ENCODE measurements at regions not wholly inside any gene's neighbourhood (a gene's known extent, or its start where the extent isn't known, plus 50 kb on each side); places are given as distances from the start of the nearest gene placed in this dataset.

GRCh38 chr2:167825664-167826063 lies 421.7 kb downstream of the STK39 start:
- no peak for TF ChIP-seq POLR2AphosphoS5 (IDR thresholded peaks at IDR 0.05)
- no peak for TF ChIP-seq POLR2A (IDR thresholded peaks at IDR 0.05)
- TF ChIP-seq CTCF (IDR thresholded peaks at IDR 0.05 in 8 of 11, conservative IDR thresholded peaks at IDR 0.05 in 3 of 11) = no peak
